Endothelial cell of umbilical vein (primary cell): ENCODE measurements at regions not wholly inside any gene's neighbourhood (a gene's known extent, or its start where the extent isn't known, plus 50 kb on each side); places are given as distances from the start of the nearest gene placed in this dataset.

Experiments used
- EZH2 ChIP-seq: IDR thresholded peaks from 2 replicates; pipeline ENCODE4 v1.6.1; 2012; ENCODE audit warnings: borderline replicate concordance, low read depth, mild to moderate bottlenecking, moderate library complexity, low read length, inconsistent platforms; ENCODE audit not compliant: severe bottlenecking
- MYC ChIP-seq: IDR thresholded peaks from one replicate; pipeline ENCODE4 v1.6.1; 2011; ENCODE audit warnings: mild to moderate bottlenecking, low read depth, low read length
- POLR2A ChIP-seq: IDR thresholded peaks from 2 replicates; pipeline ENCODE4 v1.6.1; 2012; ENCODE audit warnings: low read depth, mild to moderate bottlenecking, control low read depth, low read length
- TF ChIP-seq, protein P1 (sequence below): IDR thresholded peaks from 2 replicates; pipeline ENCODE4 v1.6.1; 2011; ENCODE audit not compliant: insufficient read depth, insufficient read length
- TF ChIP-seq, protein P2 (sequence below), 2 donors: IDR thresholded peaks; 1 replicate in 1 of 2; 2 replicates in 1 of 2; pipeline ENCODE4 v1.5.1; 2011; ENCODE audit warnings: low read length in 2 of 2, mild to moderate bottlenecking in 2 of 2, moderate library complexity in 2 of 2, control low read depth in 1 of 2, inconsistent platforms in 1 of 2, low read depth in 1 of 2; ENCODE audit not compliant: insufficient read depth in 1 of 2; ENCODE audit errors: extremely low read depth in 1 of 2

DNA sequence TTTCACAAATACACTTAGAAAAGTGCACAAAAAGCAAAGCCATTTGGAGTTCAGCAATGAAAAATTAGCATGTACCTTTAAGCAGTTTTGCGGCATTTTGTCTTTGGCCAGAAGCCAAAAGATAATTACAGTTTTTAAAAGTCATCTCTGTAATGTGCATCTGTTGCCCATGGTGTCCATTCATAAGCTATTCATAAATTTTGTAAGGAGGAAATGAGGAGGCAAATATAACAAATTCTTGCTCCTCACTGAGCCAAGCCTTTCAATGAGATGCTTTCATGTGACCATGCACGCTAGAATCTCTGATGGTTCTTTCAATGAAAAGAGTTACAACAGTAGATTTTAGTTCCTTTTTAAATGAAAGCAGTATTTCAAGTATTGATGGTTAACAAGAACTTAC lies 247.1 kb upstream of the MON1B start:
- TF ChIP-seq POLR2A (no peak), EZH2 (no peak), MYC (no peak)
- TF ChIP-seq, protein P1, sequence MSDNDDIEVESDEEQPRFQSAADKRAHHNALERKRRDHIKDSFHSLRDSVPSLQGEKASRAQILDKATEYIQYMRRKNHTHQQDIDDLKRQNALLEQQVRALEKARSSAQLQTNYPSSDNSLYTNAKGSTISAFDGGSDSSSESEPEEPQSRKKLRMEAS, result no peak
- TF ChIP-seq, protein P2, sequence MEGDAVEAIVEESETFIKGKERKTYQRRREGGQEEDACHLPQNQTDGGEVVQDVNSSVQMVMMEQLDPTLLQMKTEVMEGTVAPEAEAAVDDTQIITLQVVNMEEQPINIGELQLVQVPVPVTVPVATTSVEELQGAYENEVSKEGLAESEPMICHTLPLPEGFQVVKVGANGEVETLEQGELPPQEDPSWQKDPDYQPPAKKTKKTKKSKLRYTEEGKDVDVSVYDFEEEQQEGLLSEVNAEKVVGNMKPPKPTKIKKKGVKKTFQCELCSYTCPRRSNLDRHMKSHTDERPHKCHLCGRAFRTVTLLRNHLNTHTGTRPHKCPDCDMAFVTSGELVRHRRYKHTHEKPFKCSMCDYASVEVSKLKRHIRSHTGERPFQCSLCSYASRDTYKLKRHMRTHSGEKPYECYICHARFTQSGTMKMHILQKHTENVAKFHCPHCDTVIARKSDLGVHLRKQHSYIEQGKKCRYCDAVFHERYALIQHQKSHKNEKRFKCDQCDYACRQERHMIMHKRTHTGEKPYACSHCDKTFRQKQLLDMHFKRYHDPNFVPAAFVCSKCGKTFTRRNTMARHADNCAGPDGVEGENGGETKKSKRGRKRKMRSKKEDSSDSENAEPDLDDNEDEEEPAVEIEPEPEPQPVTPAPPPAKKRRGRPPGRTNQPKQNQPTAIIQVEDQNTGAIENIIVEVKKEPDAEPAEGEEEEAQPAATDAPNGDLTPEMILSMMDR (IDR thresholded peaks at IDR 0.05; ENCODE audit: extremely low read depth in 1 of 2, insufficient read depth in 1 of 2, low read depth in 1 of 2, low read length in 2 of 2), result no peak
